Glutamatergic neuron (in vitro differentiated cells): ENCODE measurements at regions not wholly inside any gene's neighbourhood (a gene's known extent, or its start where the extent isn't known, plus 50 kb on each side); places are given as distances from the start of the nearest gene placed in this dataset.

Experiments
- DNase-seq: peaks from one replicate; pipeline ENCODE4 v3.0.0; 2022
- H3K27ac Mint-ChIP-seq: one replicate; pipeline ENCODE4 v1.8.0; 2020; ENCODE audit warnings: mild to moderate bottlenecking, mixed read lengths, inconsistent platforms; ENCODE audit not compliant: unreplicated experiment
- H3K27me3 Mint-ChIP-seq: one replicate; pipeline ENCODE4 v1.8.0; 2020; ENCODE audit warnings: mild to moderate bottlenecking, moderate library complexity, mixed read lengths, inconsistent platforms; ENCODE audit not compliant: unreplicated experiment
- H3K36me3 Mint-ChIP-seq: one replicate; pipeline ENCODE4 v1.8.0; 2020; ENCODE audit warnings: mild to moderate bottlenecking, mixed read lengths, inconsistent platforms; ENCODE audit not compliant: unreplicated experiment
- H3K4me1 Mint-ChIP-seq: one replicate; pipeline ENCODE4 v1.8.0; 2020; ENCODE audit warnings: mild to moderate bottlenecking, low read depth, mixed read lengths, inconsistent platforms; ENCODE audit not compliant: unreplicated experiment
- H3K4me3 Mint-ChIP-seq: one replicate; pipeline ENCODE4 v1.8.0; 2020; ENCODE audit warnings: mild to moderate bottlenecking, mixed read lengths, inconsistent platforms; ENCODE audit not compliant: unreplicated experiment
- H3K9me3 Mint-ChIP-seq: one replicate; pipeline ENCODE4 v1.8.0; 2020; ENCODE audit warnings: mild to moderate bottlenecking, moderate library complexity, mixed read lengths, inconsistent platforms; ENCODE audit not compliant: unreplicated experiment
- CTCF ChIP-seq: fragments of 200-600 bp; sonication (generic); IDR thresholded peaks from one replicate; pipeline ENCODE4 v1.5.0; 2021; ENCODE audit not compliant: partially characterized antibody, unreplicated experiment

- no peaks in the 10 kb centered on the region for H3K4me1 Mint-ChIP-seq
- no peak for TF ChIP-seq CTCF
- no peak for DNase-seq
- H3K36me3 Mint-ChIP-seq = peaks cover 4% of the 10 kb centered on the region
- no peak overlapping the region for H3K27ac Mint-ChIP-seq
- no peaks in the 10 kb centered on the region for H3K27me3 Mint-ChIP-seq
- H3K4me3 Mint-ChIP-seq = no peak overlapping the region
- no peaks in the 10 kb centered on the region for H3K9me3 Mint-ChIP-seq
Measured at GRCh38 chr13:36571444-36571843, 102.4 kb upstream of the SERTM1 start.

GRCh38 chr13:36582977-36583376 is 90.8 kb upstream of the SERTM1 start:
- Mint-ChIP-seq H3K4me1 (peaks cover 9% of the 10 kb centered on the region), H3K4me3 (no peak overlapping the region), H3K36me3 (no peaks in the 10 kb centered on the region), H3K27ac (no peak overlapping the region), H3K27me3 (peaks cover 3% of the 10 kb centered on the region), H3K9me3 (no peaks in the 10 kb centered on the region)
- DNase-seq = no peak
- TF ChIP-seq CTCF = no peak

DNA sequence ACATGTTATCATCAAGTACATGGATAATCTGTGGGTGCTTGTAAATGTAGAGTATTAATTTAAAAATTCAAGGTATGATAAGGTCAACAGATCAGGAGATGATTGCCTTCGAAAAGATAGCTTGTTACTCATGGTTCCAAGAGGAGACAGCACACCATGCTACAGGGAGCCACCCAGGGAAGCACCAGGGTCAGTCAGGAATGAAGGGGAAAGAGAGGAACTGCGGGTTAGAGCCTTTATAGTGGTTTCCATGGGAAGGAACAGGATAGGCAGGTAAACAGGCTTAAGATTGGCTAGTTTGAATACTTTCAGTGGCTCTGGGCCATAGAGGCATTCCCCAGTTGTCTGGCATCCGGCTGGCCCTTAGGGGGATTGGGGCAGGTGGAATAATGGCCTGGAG is 74.2 kb upstream of the SERTM1 start:
- H3K27ac Mint-ChIP-seq = no peak overlapping the region
- H3K36me3 Mint-ChIP-seq = no peaks in the 10 kb centered on the region
- DNase-seq = no peak
- TF ChIP-seq CTCF = no peak
- H3K9me3 Mint-ChIP-seq = peaks cover 2% of the 10 kb centered on the region
- H3K27me3 Mint-ChIP-seq = no peaks in the 10 kb centered on the region
- no peak overlapping the region for H3K4me3 Mint-ChIP-seq
- H3K4me1 Mint-ChIP-seq = no peaks in the 10 kb centered on the region

DNA sequence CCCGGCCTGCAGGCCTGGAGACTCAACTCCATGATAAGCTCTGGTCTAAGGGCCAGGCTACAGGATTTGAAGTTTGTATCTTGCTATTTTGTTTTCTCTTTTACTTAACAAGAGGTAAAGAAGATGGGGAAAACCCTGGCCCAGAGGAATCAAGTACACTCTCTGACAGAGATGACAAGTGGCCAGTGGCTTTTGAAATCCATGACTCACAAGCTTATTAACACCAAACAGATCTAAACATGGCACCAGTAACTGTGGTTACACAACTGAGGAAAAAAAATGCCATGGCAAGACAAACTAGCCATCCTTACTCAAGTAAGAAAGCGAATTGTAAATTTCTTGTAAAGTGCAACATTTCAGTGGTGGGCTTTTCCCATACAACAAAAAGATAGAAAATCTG is 72.6 kb upstream of the SERTM1 start:
- no peaks in the 10 kb centered on the region for H3K9me3 Mint-ChIP-seq
- no peak overlapping the region for H3K27ac Mint-ChIP-seq
- no peak for DNase-seq
- H3K4me3 Mint-ChIP-seq = no peak overlapping the region
- no peak for TF ChIP-seq CTCF
- no peaks in the 10 kb centered on the region for H3K4me1 Mint-ChIP-seq
- no peaks in the 10 kb centered on the region for H3K36me3 Mint-ChIP-seq
- no peaks in the 10 kb centered on the region for H3K27me3 Mint-ChIP-seq

DNA sequence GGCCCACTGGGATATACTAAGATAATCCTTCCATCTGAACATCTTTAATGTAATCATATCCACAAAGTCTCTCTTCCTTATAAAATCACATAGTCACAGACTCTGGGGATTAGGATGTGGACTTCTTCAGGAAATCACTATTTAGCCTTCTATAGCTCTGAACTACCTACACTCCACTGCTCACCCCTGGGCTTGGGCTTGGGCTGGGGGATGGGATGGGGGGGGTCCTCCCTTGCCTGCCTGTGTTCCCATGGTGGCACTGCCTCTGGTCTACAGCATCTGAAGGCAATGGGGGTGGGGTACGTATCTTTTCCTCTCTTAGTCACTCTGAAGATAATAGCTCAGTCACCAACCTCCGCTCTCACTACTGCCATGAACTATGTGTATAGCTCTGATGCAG is 67.8 kb upstream of the SERTM1 start:
- H3K27me3 Mint-ChIP-seq = no peaks in the 10 kb centered on the region
- H3K27ac Mint-ChIP-seq = no peak overlapping the region
- DNase-seq = no peak
- peaks cover 7% of the 10 kb centered on the region for H3K4me1 Mint-ChIP-seq
- TF ChIP-seq CTCF = no peak
- H3K36me3 Mint-ChIP-seq = no peaks in the 10 kb centered on the region
- H3K4me3 Mint-ChIP-seq = no peak overlapping the region
- H3K9me3 Mint-ChIP-seq = no peaks in the 10 kb centered on the region
